Upper lobe of left lung (tissue), 6 donors: ENCODE measurements at regions not wholly inside any gene's neighbourhood (a gene's known extent, or its start where the extent isn't known, plus 50 kb on each side); places are given as distances from the start of the nearest gene placed in this dataset.

ENCODE experiments used
- ATAC-seq, 2 donors: fragments of 200-7000 bp; cut with Tn5 transposase; one replicate each; pipeline ENCODE4 v1.9.1; 2022; ENCODE audit warnings: mild to moderate bottlenecking in 2 of 2, moderate library complexity in 2 of 2; ENCODE audit not compliant: low FRiP score in 2 of 2
- DNase-seq, 2 donors: peaks; one replicate each; pipeline ENCODE4 v3.0.0-alpha.2; 2019 to 2020
- H3K27ac ChIP-seq, 4 donors: fragments of 200-600 bp; sonication (generic); one replicate each; pipeline ENCODE4 v1.5.1; 2016 to 2019
- H3K27me3 ChIP-seq, 4 donors: fragments of 200-600 bp; sonication (generic); one replicate each; pipeline ENCODE4 v1.5.1; 2017 to 2019
- H3K36me3 ChIP-seq, 4 donors: fragments of 200-600 bp; sonication (generic); one replicate each; pipeline ENCODE4 v1.5.1; 2016 to 2019
- H3K4me1 ChIP-seq, 4 donors: fragments of 200-600 bp; sonication (generic); one replicate each; pipeline ENCODE4 v1.5.1; 2018 to 2019
- H3K4me3 ChIP-seq, 4 donors: fragments of 200-600 bp; sonication (generic); one replicate each; pipeline ENCODE4 v1.5.1; 2017 to 2019; ENCODE audit warnings: mild to moderate bottlenecking in 2 of 4, moderate library complexity in 1 of 4
- H3K9me3 ChIP-seq, 4 donors: fragments of 200-600 bp; sonication (generic); one replicate each; pipeline ENCODE4 v1.5.1; 2018 to 2019
- CTCF ChIP-seq, 6 experiments: fragments of 450-650 bp in 4 of 6; fragments of 200-600 bp in 2 of 6; sonication (generic) in 2 of 6; IDR thresholded peaks; one replicate each; pipeline ENCODE4 v1.5.1; 2016 to 2019; ENCODE audit warnings: antibody characterized with exemption in 6 of 6
- EP300 ChIP-seq, 4 donors: sonication (generic); formaldehyde crosslinking; IDR thresholded peaks; one replicate each; pipeline ENCODE4 v1.5.1; 2017; ENCODE audit warnings: antibody characterized with exemption in 4 of 4, control low read depth in 2 of 4
- POLR2A ChIP-seq, 4 donors: fragments of 450-650 bp; IDR thresholded peaks; one replicate each; pipeline ENCODE4 v1.5.1; 2016 to 2017; ENCODE audit warnings: antibody characterized with exemption in 4 of 4, mild to moderate bottlenecking in 2 of 4
- POLR2AphosphoS5 ChIP-seq, 2 donors: sonication (generic); formaldehyde crosslinking; IDR thresholded peaks; one replicate each; pipeline ENCODE4 v1.5.1; 2017; ENCODE audit warnings: antibody characterized with exemption in 2 of 2
- WGBS, 2 donors: methylation state at CpG; one replicate each; pipeline ENCODE4 v1.1.5; 2017 to 2018; 5-methylcytosine and 5-hydroxymethylcytosine counted together
- donor health status: DM: no; HTN: no; CAD: no; lungs with moderate emphysema.
- donor health status: DM: no; HTN: yes; CAD: no; lungs with severe emphysema.

- H3K9me3 ChIP-seq = no peaks in the 10 kb centered on the region
- 91 to 95% methylated on average over 3 of the region's 3 CpGs for WGBS, 2 donors
- H3K27ac ChIP-seq = no peak overlapping the region
- H3K36me3 ChIP-seq = no peaks in the 10 kb centered on the region
- ATAC-seq = no peak
- no peak for TF ChIP-seq EP300 (IDR thresholded peaks at IDR 0.05)
- TF ChIP-seq POLR2AphosphoS5 (IDR thresholded peaks at IDR 0.05) = no peak
- no peak for TF ChIP-seq CTCF (IDR thresholded peaks at IDR 0.05)
- TF ChIP-seq POLR2A (IDR thresholded peaks at IDR 0.05) = no peak
- no peaks in the 10 kb centered on the region for H3K27me3 ChIP-seq
- no peak overlapping the region for H3K4me3 ChIP-seq
- H3K4me1 ChIP-seq = no peaks in the 10 kb centered on the region
- no peak for DNase-seq
These were observed 759.7 kb upstream of the ZNF608 start for GRCh38 chr5:125506124-125506523.

- Histone ChIP-seq H3K27me3 (no peaks in the 10 kb centered on the region), H3K9me3 (no peaks in the 10 kb centered on the region), H3K36me3 (no peaks in the 10 kb centered on the region), H3K27ac (no peak overlapping the region), H3K4me1 (no peaks in the 10 kb centered on the region), H3K4me3 (no peak overlapping the region)
- TF ChIP-seq POLR2A (IDR thresholded peaks at IDR 0.05) (no peak), POLR2AphosphoS5 (IDR thresholded peaks at IDR 0.05) (no peak), EP300 (IDR thresholded peaks at IDR 0.05) (no peak), CTCF (IDR thresholded peaks at IDR 0.05) (no peak)
- DNase-seq = no peak
- ATAC-seq = no peak
- WGBS, 2 donors = 90 to 100% methylated on average over 1 of the region's 1 CpG
These were observed 761.8 kb upstream of the ZNF608 start for GRCh38 chr5:125508225-125508624.

- TF ChIP-seq POLR2AphosphoS5 (IDR thresholded peaks at IDR 0.05) (no peak), POLR2A (IDR thresholded peaks at IDR 0.05) (no peak), CTCF (IDR thresholded peaks at IDR 0.05) (no peak), EP300 (IDR thresholded peaks at IDR 0.05) (no peak)
- Histone ChIP-seq H3K36me3 (no peaks in the 10 kb centered on the region), H3K4me1 (no peaks in the 10 kb centered on the region), H3K27ac (no peak overlapping the region), H3K27me3 (no peaks in the 10 kb centered on the region), H3K9me3 (no peaks in the 10 kb centered on the region), H3K4me3 (no peak overlapping the region)
- no peak for ATAC-seq
- DNase-seq = no peak
These were observed 764.2 kb upstream of the ZNF608 start for GRCh38 chr5:125510651-125511050.

GRCh38 chr5:125517973-125518550, 771.6 kb upstream of the ZNF608 start:
- no peaks in the 10 kb centered on the region for H3K36me3 ChIP-seq
- WGBS, 2 donors = 80 to 85% methylated on average over 3 of the region's 3 CpGs
- no peak for TF ChIP-seq POLR2AphosphoS5 (IDR thresholded peaks at IDR 0.05)
- no peak for TF ChIP-seq EP300 (IDR thresholded peaks at IDR 0.05)
- TF ChIP-seq CTCF (IDR thresholded peaks at IDR 0.05) = no peak
- no peak for TF ChIP-seq POLR2A (IDR thresholded peaks at IDR 0.05)
- H3K27me3 ChIP-seq = no peaks in the 10 kb centered on the region
- ATAC-seq = no peak
- H3K4me1 ChIP-seq = no peaks in the 10 kb centered on the region
- DNase-seq = no peak
- no peak overlapping the region for H3K4me3 ChIP-seq
- H3K27ac ChIP-seq = no peak overlapping the region
- no peaks in the 10 kb centered on the region for H3K9me3 ChIP-seq

GRCh38 chr5:125521289-125521688, 774.9 kb upstream of the ZNF608 start:
- WGBS, 2 donors = 45 to 53% methylated on average over 1 of the region's 1 CpG
- Histone ChIP-seq H3K36me3 (no peaks in the 10 kb centered on the region), H3K27ac (no peak overlapping the region), H3K27me3 (no peaks in the 10 kb centered on the region), H3K9me3 (no peaks in the 10 kb centered on the region), H3K4me3 (no peak overlapping the region), H3K4me1 (no peaks in the 10 kb centered on the region)
- TF ChIP-seq EP300 (IDR thresholded peaks at IDR 0.05) = no peak
- TF ChIP-seq POLR2A (IDR thresholded peaks at IDR 0.05) = no peak
- TF ChIP-seq POLR2AphosphoS5 (IDR thresholded peaks at IDR 0.05) = no peak
- TF ChIP-seq CTCF (IDR thresholded peaks at IDR 0.05) = no peak
- no peak for DNase-seq
- no peak for ATAC-seq
